SK-N-SH (cell line): ENCODE measurements at regions not wholly inside any gene's neighbourhood (a gene's known extent, or its start where the extent isn't known, plus 50 kb on each side); places are given as distances from the start of the nearest gene placed in this dataset.

Experiments
- MAX ChIP-seq: IDR thresholded peaks from 2 replicates; pipeline ENCODE4 v1.4.0; 2012; ENCODE audit warnings: low read depth
- POLR2AphosphoS5 ChIP-seq: IDR thresholded peaks from 2 replicates; pipeline ENCODE4 v1.6.1; 2012; ENCODE audit warnings: low read depth, low read length

DNA sequence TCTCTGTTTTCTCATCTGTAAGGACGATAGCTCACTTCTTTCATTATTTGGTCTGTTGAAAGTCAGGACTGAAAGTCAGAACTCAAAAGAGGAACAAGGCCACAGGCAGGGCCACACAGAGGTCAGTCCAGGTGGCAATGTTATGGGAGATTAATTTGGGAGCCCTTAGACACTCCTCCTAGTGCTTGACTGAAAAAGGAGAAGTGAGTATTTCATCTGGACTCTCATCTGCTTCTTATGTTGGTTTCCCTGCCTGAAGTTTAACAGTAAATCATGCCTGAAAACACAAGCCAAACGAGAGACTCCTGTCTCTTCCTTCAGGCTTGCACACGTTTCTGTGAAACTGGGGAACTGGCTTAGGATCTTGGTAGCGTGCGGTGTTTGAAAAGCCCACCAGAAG, 248.5 kb downstream of the BUB3 start:
- TF ChIP-seq MAX (no peak), POLR2AphosphoS5 (no peak)
